Glomerular endothelial cell (primary cell): ENCODE measurements at regions not wholly inside any gene's neighbourhood (a gene's known extent, or its start where the extent isn't known, plus 50 kb on each side); places are given as distances from the start of the nearest gene placed in this dataset.
"Not testable (repeated sequence)": the region's sequence is repeated elsewhere in the genome, so short reads cannot be mapped to it uniquely, and the experiment has no call there.

Source experiments
- DNase-seq: peaks from one replicate; pipeline ENCODE4 v3.0.0-alpha.2; 2011; ENCODE audit warnings: low read depth, low spot score; ENCODE audit errors: extremely low read depth

GRCh38 chr14:71552809-71553208, 379.4 kb upstream of the RGS6 start:
- DNase-seq, result no peak

- no peak for DNase-seq
Observed at GRCh38 chr14:71553779-71554178, 378.4 kb upstream of the RGS6 start.

GRCh38 chr14:71554323-71554722, 377.9 kb upstream of the RGS6 start:
- no peak for DNase-seq

GRCh38 chr14:71554959-71555612, 377.1 kb upstream of the RGS6 start:
- no peak for DNase-seq

GRCh38 chr14:71555654-71556559, 376.3 kb upstream of the RGS6 start:
- DNase-seq, result no peak

GRCh38 chr14:71556730-71557129, 375.5 kb upstream of the RGS6 start:
- no peak for DNase-seq

- DNase-seq, result no peak
Observed at GRCh38 chr14:71557351-71557750, 374.9 kb upstream of the RGS6 start.

GRCh38 chr14:71558943-71559342, 373.3 kb upstream of the RGS6 start:
- DNase-seq, result not testable (repeated sequence)

- no peak for DNase-seq
Observed at GRCh38 chr14:71560751-71561150, 371.5 kb upstream of the RGS6 start.

- no peak for DNase-seq
Observed at GRCh38 chr14:71563492-71564153, 368.6 kb upstream of the RGS6 start.

GRCh38 chr14:71566276-71566675, 366.0 kb upstream of the RGS6 start:
- no peak for DNase-seq

GRCh38 chr14:71567499-71568133, 364.6 kb upstream of the RGS6 start:
- not testable (repeated sequence) for DNase-seq

GRCh38 chr14:71574976-71575375, 357.3 kb upstream of the RGS6 start:
- peak; percentile 37 for DNase-seq

GRCh38 chr14:71576472-71576871, 355.8 kb upstream of the RGS6 start:
- DNase-seq, result no peak

GRCh38 chr14:71579331-71579730, 352.9 kb upstream of the RGS6 start:
- no peak for DNase-seq

- DNase-seq, result no peak
Observed at GRCh38 chr14:71582705-71583104, 349.5 kb upstream of the RGS6 start.

GRCh38 chr14:71583194-71583593, 349.0 kb upstream of the RGS6 start:
- no peak for DNase-seq

GRCh38 chr14:71583705-71584104, 348.5 kb upstream of the RGS6 start:
- no peak for DNase-seq

GRCh38 chr14:71585361-71585760, 346.9 kb upstream of the RGS6 start:
- no peak for DNase-seq

GRCh38 chr14:71586131-71586897, 345.9 kb upstream of the RGS6 start:
- DNase-seq, result no peak
